ENCODE measurements at regions not wholly inside any gene's neighbourhood (a gene's known extent, or its start where the extent isn't known, plus 50 kb on each side); places are given as distances from the start of the nearest gene placed in this dataset.
"Not testable (repeated sequence)": the region's sequence is repeated elsewhere in the genome, so short reads cannot be mapped to it uniquely, and the experiment has no call there.

GRCh38 chr10:6986927-6987326 lies 406.9 kb upstream of the PRKCQ start:
- no peak overlapping the region for H3K27ac ChIP-seq (ENCODE audit: insufficient read depth in 1 of 2, low read depth in 1 of 2, low read length in 2 of 2, poor library complexity in 1 of 2, severe bottlenecking in 2 of 2)
- CTCF ChIA-PET: interaction anchor here (1.7 kb wide), 1 partner anchor 9 kb away, joined by 3 read pairs; no protein-coding TSS in a partner anchor
- POLR2A ChIA-PET: no interaction called here

DNA sequence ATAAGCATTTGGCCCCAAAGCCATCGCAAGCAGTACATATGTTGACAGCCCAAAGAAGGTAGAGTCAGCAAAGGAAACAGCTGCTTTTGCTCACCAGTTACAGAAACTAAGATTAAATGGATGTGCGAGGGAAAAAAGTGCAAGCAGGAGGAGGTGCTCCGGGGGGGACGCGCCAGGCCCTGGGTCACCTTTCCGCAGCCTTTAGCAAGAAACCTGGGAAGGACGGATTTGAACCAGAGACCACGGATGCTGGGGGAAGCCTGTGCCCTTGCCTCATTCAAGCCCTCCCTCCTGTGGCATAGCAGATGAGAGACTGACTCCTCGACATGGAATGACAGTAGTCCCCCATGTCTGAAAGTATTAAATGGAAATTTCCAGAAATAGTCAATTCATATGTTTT lies 405.6 kb upstream of the PRKCQ start:
- no peak overlapping the region for H3K27ac ChIP-seq (ENCODE audit: insufficient read depth in 1 of 2, low read depth in 1 of 2, low read length in 2 of 2, poor library complexity in 1 of 2, severe bottlenecking in 2 of 2)
- H3K4me1 ChIP-seq (ENCODE audit: control extremely low read depth in 1 of 4, control insufficient read depth in 4 of 4, insufficient read depth in 4 of 4, low read length in 3 of 4): peaks cover 0 to 28% (median 4%) of the 10 kb centered on the region in 4 experiments
- WGBS (ENCODE audit: insufficient coverage): 98% methylated on average over 8 of the region's 9 CpGs
- DNase-seq: no peak
- no peaks in the 10 kb centered on the region for H3K27me3 ChIP-seq (replicated peaks in 2 of 5; ENCODE audit: control insufficient read depth in 4 of 5, insufficient read depth in 5 of 5, low read length in 4 of 5)
- H3K36me3 ChIP-seq (ENCODE audit: control insufficient read depth in 4 of 4, insufficient read depth in 4 of 4, low read length in 3 of 4): no peaks in the 10 kb centered on the region
- H3K4me3 ChIP-seq (ENCODE audit: control insufficient read depth in 1 of 7, extremely low read depth in 1 of 7, insufficient read depth in 4 of 7, low read depth in 2 of 7, low read length in 6 of 7): no peak overlapping the region
- POLR2A ChIA-PET: no interaction called here
- no peaks in the 10 kb centered on the region for H3K9me3 ChIP-seq (ENCODE audit: control extremely low read depth in 1 of 5, control insufficient read depth in 4 of 5, insufficient read depth in 2 of 5, low read depth in 1 of 5, low read length in 4 of 5)
- CTCF ChIA-PET: interaction anchor here (1.2 to 1.7 kb wide), 2 partner anchors 8 to 59 kb away, joined by 3 read pairs; no protein-coding TSS in a partner anchor

More at GRCh38 chr10:6986927-6987326, 406.9 kb upstream of the PRKCQ start:
- no peaks in the 10 kb centered on the region for H3K27me3 ChIP-seq (replicated peaks in 2 of 5; ENCODE audit: control insufficient read depth in 4 of 5, insufficient read depth in 5 of 5, low read length in 4 of 5)
- no peak for DNase-seq
- WGBS (ENCODE audit: insufficient coverage): 97% methylated on average over 9 of the region's 10 CpGs
- no peaks in the 10 kb centered on the region for H3K36me3 ChIP-seq (ENCODE audit: control insufficient read depth in 4 of 4, insufficient read depth in 4 of 4, low read length in 3 of 4)
- no peak overlapping the region for H3K4me3 ChIP-seq (ENCODE audit: control insufficient read depth in 1 of 7, extremely low read depth in 1 of 7, insufficient read depth in 4 of 7, low read depth in 2 of 7, low read length in 6 of 7)
- H3K9me3 ChIP-seq (ENCODE audit: control extremely low read depth in 1 of 5, control insufficient read depth in 4 of 5, insufficient read depth in 2 of 5, low read depth in 1 of 5, low read length in 4 of 5): no peaks in the 10 kb centered on the region
- H3K4me1 ChIP-seq (ENCODE audit: control extremely low read depth in 1 of 4, control insufficient read depth in 4 of 4, insufficient read depth in 4 of 4, low read length in 3 of 4): peaks cover 3 to 35% (median 9%) of the 10 kb centered on the region in 4 experiments

- no peak overlapping the region for H3K27ac ChIP-seq (ENCODE audit: insufficient read depth in 1 of 2, low read depth in 1 of 2, low read length in 2 of 2, poor library complexity in 1 of 2, severe bottlenecking in 2 of 2)
- no peaks in the 10 kb centered on the region for H3K36me3 ChIP-seq (ENCODE audit: control insufficient read depth in 4 of 4, insufficient read depth in 4 of 4, low read length in 3 of 4)
- peaks cover 0 to 28% (median 7%) of the 10 kb centered on the region in 4 experiments for H3K4me1 ChIP-seq (ENCODE audit: control extremely low read depth in 1 of 4, control insufficient read depth in 4 of 4, insufficient read depth in 4 of 4, low read length in 3 of 4)
- ChIA-PET POLR2A (no interaction called here), CTCF (interaction anchor here (0.8 to 1.2 kb wide), 2 partner anchors 9 to 58 kb away, joined by 3 to 4 read pairs; no protein-coding TSS in a partner anchor)
- no CpG with 5 or more reads among the region's 2 CpGs for WGBS (ENCODE audit: insufficient coverage)
- H3K9me3 ChIP-seq (ENCODE audit: control extremely low read depth in 1 of 5, control insufficient read depth in 4 of 5, insufficient read depth in 2 of 5, low read depth in 1 of 5, low read length in 4 of 5): no peaks in the 10 kb centered on the region
- DNase-seq: no peak
- no peak overlapping the region for H3K4me3 ChIP-seq (ENCODE audit: control insufficient read depth in 1 of 7, extremely low read depth in 1 of 7, insufficient read depth in 4 of 7, low read depth in 2 of 7, low read length in 6 of 7)
- no peaks in the 10 kb centered on the region for H3K27me3 ChIP-seq (replicated peaks in 2 of 5; ENCODE audit: control insufficient read depth in 4 of 5, insufficient read depth in 5 of 5, low read length in 4 of 5)
Measured at GRCh38 chr10:6984971-6985370, 404.9 kb upstream of the PRKCQ start.

- H3K9me3 ChIP-seq (ENCODE audit: control extremely low read depth in 1 of 5, control insufficient read depth in 4 of 5, insufficient read depth in 2 of 5, low read depth in 1 of 5, low read length in 4 of 5); POLR2A ChIA-PET; H3K27ac ChIP-seq (ENCODE audit: insufficient read depth in 1 of 2, low read depth in 1 of 2, low read length in 2 of 2, poor library complexity in 1 of 2, severe bottlenecking in 2 of 2); DNase-seq; H3K4me3 ChIP-seq (ENCODE audit: control insufficient read depth in 1 of 7, extremely low read depth in 1 of 7, insufficient read depth in 4 of 7, low read depth in 2 of 7, low read length in 6 of 7); H3K27me3 ChIP-seq (replicated peaks in 2 of 5; ENCODE audit: control insufficient read depth in 4 of 5, insufficient read depth in 5 of 5, low read length in 4 of 5); H3K36me3 ChIP-seq (ENCODE audit: control insufficient read depth in 4 of 4, insufficient read depth in 4 of 4, low read length in 3 of 4): not testable (repeated sequence)
- CTCF ChIA-PET: interaction anchor here (0.8 kb wide), 1 partner anchor 8 kb away, joined by 4 read pairs; no protein-coding TSS in a partner anchor
- 80% methylated on average over 1 of the region's 5 CpGs for WGBS (ENCODE audit: insufficient coverage)
- peaks cover 0 to 33% (median 7%) of the 10 kb centered on the region in 4 experiments for H3K4me1 ChIP-seq (ENCODE audit: control extremely low read depth in 1 of 4, control insufficient read depth in 4 of 4, insufficient read depth in 4 of 4, low read length in 3 of 4)
Measured at GRCh38 chr10:6984016-6984415, 403.9 kb upstream of the PRKCQ start.

- CTCF ChIA-PET: interaction anchor here (1.3 to 2.2 kb wide), 2 partner anchors 60 to 62 kb away, joined by 3 to 8 read pairs; no protein-coding TSS in a partner anchor
- Histone ChIP-seq H3K9me3 (ENCODE audit: control extremely low read depth in 1 of 5, control insufficient read depth in 4 of 5, insufficient read depth in 2 of 5, low read depth in 1 of 5, low read length in 4 of 5) (peaks cover 0 to 11% (median 0%) of the 10 kb centered on the region in 5 experiments), H3K27ac (ENCODE audit: insufficient read depth in 1 of 2, low read depth in 1 of 2, low read length in 2 of 2, poor library complexity in 1 of 2, severe bottlenecking in 2 of 2) (no peak overlapping the region), H3K36me3 (ENCODE audit: control insufficient read depth in 4 of 4, insufficient read depth in 4 of 4, low read length in 3 of 4) (no peaks in the 10 kb centered on the region), H3K4me3 (ENCODE audit: control insufficient read depth in 1 of 7, extremely low read depth in 1 of 7, insufficient read depth in 4 of 7, low read depth in 2 of 7, low read length in 6 of 7) (no peak overlapping the region), H3K27me3 (replicated peaks in 2 of 5; ENCODE audit: control insufficient read depth in 4 of 5, insufficient read depth in 5 of 5, low read length in 4 of 5) (no peaks in the 10 kb centered on the region), H3K4me1 (ENCODE audit: control extremely low read depth in 1 of 4, control insufficient read depth in 4 of 4, insufficient read depth in 4 of 4, low read length in 3 of 4) (peaks cover 0 to 17% (median 6%) of the 10 kb centered on the region in 4 experiments)
- DNase-seq: no peak
- WGBS (ENCODE audit: insufficient coverage): 84% methylated on average over 4 of the region's 4 CpGs
- POLR2A ChIA-PET: no interaction called here
Measured at GRCh38 chr10:6980353-6980752, 400.3 kb upstream of the PRKCQ start.

- no peak for DNase-seq
- no peak overlapping the region for H3K27ac ChIP-seq (ENCODE audit: insufficient read depth in 1 of 2, low read depth in 1 of 2, low read length in 2 of 2, poor library complexity in 1 of 2, severe bottlenecking in 2 of 2)
- H3K36me3 ChIP-seq (ENCODE audit: control insufficient read depth in 4 of 4, insufficient read depth in 4 of 4, low read length in 3 of 4): no peaks in the 10 kb centered on the region
- H3K4me3 ChIP-seq (ENCODE audit: control insufficient read depth in 1 of 7, extremely low read depth in 1 of 7, insufficient read depth in 4 of 7, low read depth in 2 of 7, low read length in 6 of 7): no peak overlapping the region
- CTCF ChIA-PET: interaction anchor here (2.2 kb wide), 1 partner anchor 59 kb away, joined by 8 read pairs; no protein-coding TSS in a partner anchor
- POLR2A ChIA-PET: interaction anchor here (0.8 kb wide), 1 partner anchor 11 kb away, joined by 3 read pairs; no protein-coding TSS in a partner anchor
- no peaks in the 10 kb centered on the region for H3K27me3 ChIP-seq (replicated peaks in 2 of 5; ENCODE audit: control insufficient read depth in 4 of 5, insufficient read depth in 5 of 5, low read length in 4 of 5)
- peaks cover 0 to 16% (median 8%) of the 10 kb centered on the region in 4 experiments for H3K4me1 ChIP-seq (ENCODE audit: control extremely low read depth in 1 of 4, control insufficient read depth in 4 of 4, insufficient read depth in 4 of 4, low read length in 3 of 4)
- peaks cover 0 to 11% (median 0%) of the 10 kb centered on the region in 5 experiments for H3K9me3 ChIP-seq (ENCODE audit: control extremely low read depth in 1 of 5, control insufficient read depth in 4 of 5, insufficient read depth in 2 of 5, low read depth in 1 of 5, low read length in 4 of 5)
- 96% methylated on average over 7 of the region's 7 CpGs for WGBS (ENCODE audit: insufficient coverage)
Measured at GRCh38 chr10:6979371-6979770, 399.3 kb upstream of the PRKCQ start.

DNA sequence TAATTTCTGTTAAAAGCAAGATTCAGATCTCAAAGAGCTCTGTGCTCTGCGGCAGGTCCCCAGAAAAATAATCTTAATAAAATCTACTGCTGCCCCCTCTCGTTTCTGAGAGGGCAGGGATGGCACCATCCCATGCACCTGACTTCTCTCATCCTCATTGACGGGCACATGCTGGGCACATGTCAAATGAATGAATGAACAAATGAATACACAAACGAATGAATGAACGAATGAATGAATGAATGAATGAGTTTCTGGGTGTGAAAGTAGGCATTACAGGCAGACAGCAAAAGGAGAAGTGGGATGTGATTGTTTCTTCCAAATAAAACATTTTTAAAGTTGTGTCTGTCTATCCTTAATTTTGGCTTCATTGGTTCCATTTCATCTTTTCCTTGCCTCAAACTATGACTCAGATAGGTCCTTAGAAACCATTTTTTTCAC lies 398.1 kb upstream of the PRKCQ start:
- no peak overlapping the region for H3K27ac ChIP-seq (ENCODE audit: insufficient read depth in 1 of 2, low read depth in 1 of 2, low read length in 2 of 2, poor library complexity in 1 of 2, severe bottlenecking in 2 of 2)
- 44% methylated on average over 3 of the region's 5 CpGs for WGBS (ENCODE audit: insufficient coverage)
- no peak overlapping the region for H3K4me3 ChIP-seq (ENCODE audit: control insufficient read depth in 1 of 7, extremely low read depth in 1 of 7, insufficient read depth in 4 of 7, low read depth in 2 of 7, low read length in 6 of 7)
- no peaks in the 10 kb centered on the region for H3K27me3 ChIP-seq (replicated peaks in 2 of 5; ENCODE audit: control insufficient read depth in 4 of 5, insufficient read depth in 5 of 5, low read length in 4 of 5)
- DNase-seq: no peak
- no peaks in the 10 kb centered on the region for H3K36me3 ChIP-seq (ENCODE audit: control insufficient read depth in 4 of 4, insufficient read depth in 4 of 4, low read length in 3 of 4)
- POLR2A ChIA-PET: no interaction called here
- CTCF ChIA-PET: interaction anchor here (0.9 to 2.2 kb wide), 3 partner anchors 8 to 153 kb away, joined by 3 to 8 read pairs (median 3); no protein-coding TSS in a partner anchor
- peaks cover 0 to 25% (median 16%) of the 10 kb centered on the region in 4 experiments for H3K4me1 ChIP-seq (ENCODE audit: control extremely low read depth in 1 of 4, control insufficient read depth in 4 of 4, insufficient read depth in 4 of 4, low read length in 3 of 4)
- H3K9me3 ChIP-seq (ENCODE audit: control extremely low read depth in 1 of 5, control insufficient read depth in 4 of 5, insufficient read depth in 2 of 5, low read depth in 1 of 5, low read length in 4 of 5): peaks cover 0 to 11% (median 0%) of the 10 kb centered on the region in 5 experiments

Measured in common myeloid progenitor, CD34-positive (primary cell).